ENCODE measurements at regions not wholly inside any gene's neighbourhood (a gene's known extent, or its start where the extent isn't known, plus 50 kb on each side); places are given as distances from the start of the nearest gene placed in this dataset.
A peak's percentile ranks its signal among the peaks of the same experiment; 100 is the strongest.

DNA sequence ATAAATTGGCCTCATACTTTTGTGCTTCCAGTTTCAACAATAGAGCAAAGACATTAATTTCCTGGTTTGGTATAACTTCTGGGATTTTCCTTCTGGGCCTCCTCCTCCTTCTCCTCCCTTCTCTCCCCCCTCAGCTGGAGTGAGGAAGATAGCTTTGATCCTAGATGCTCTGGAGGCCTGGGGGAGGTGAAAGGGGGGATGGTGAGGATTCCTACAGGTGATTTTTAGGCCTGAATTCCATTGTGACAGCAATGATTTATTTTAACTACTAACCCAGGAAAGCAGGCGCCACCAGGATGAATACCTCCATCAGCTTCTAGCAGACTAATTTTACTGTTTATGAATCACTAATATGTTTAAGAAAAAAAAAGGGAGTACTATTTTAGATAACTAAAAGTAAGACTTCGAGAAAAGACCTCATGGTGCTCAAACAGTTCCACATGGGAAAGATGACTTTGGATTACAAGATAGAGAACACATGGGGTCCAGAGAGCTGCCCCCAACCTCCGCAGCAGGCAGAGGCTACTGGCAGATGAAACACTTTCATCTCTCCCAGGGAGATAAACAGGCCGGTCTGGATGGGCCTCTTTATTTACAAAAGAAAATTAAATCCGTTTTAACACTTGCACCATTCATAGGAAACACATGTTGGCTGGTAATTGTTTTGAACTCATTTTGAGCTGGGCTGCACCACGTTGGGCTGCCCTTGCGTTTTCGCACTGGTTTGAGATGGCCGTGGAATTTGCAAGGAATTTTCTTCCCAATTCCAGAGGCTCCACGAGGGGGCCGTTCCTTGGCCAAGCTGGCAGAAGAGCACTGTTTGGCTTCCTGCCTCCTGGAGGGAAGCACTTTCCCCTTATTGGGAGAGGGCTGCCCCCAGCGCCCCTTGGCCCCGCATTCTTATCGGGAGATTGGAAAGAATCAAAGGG is 125.1 kb upstream of the STX18 start:
- CTCF ChIA-PET, result interaction anchor here (1.1 to 2.7 kb wide), 5 partner anchors 11 to 148 kb away, joined by 6 to 13 read pairs (median 8); no protein-coding TSS in a partner anchor
- H3K4me3 ChIP-seq (ENCODE audit: low read depth, low read length), result no peak overlapping the region
- H3K27ac ChIP-seq (ENCODE audit: low read depth, low read length), result peak overlapping the region; percentile 31
- DNase-seq (ENCODE audit: low read depth, low spot score), result no peak
- TF ChIP-seq, protein P1, sequence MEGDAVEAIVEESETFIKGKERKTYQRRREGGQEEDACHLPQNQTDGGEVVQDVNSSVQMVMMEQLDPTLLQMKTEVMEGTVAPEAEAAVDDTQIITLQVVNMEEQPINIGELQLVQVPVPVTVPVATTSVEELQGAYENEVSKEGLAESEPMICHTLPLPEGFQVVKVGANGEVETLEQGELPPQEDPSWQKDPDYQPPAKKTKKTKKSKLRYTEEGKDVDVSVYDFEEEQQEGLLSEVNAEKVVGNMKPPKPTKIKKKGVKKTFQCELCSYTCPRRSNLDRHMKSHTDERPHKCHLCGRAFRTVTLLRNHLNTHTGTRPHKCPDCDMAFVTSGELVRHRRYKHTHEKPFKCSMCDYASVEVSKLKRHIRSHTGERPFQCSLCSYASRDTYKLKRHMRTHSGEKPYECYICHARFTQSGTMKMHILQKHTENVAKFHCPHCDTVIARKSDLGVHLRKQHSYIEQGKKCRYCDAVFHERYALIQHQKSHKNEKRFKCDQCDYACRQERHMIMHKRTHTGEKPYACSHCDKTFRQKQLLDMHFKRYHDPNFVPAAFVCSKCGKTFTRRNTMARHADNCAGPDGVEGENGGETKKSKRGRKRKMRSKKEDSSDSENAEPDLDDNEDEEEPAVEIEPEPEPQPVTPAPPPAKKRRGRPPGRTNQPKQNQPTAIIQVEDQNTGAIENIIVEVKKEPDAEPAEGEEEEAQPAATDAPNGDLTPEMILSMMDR (IDR thresholded peaks at IDR 0.05; ENCODE audit: low read depth, low read length), result peak; percentile 20; the same call in 1 of the 2 replicates
- POLR2A ChIA-PET, result no interaction called here
- no peaks in the 10 kb centered on the region for H3K9me3 ChIP-seq (ENCODE audit: control insufficient read depth, insufficient read depth, low read length)
- H3K27me3 ChIP-seq (ENCODE audit: control insufficient read depth, insufficient read depth, low read length), result no peaks in the 10 kb centered on the region

DNA sequence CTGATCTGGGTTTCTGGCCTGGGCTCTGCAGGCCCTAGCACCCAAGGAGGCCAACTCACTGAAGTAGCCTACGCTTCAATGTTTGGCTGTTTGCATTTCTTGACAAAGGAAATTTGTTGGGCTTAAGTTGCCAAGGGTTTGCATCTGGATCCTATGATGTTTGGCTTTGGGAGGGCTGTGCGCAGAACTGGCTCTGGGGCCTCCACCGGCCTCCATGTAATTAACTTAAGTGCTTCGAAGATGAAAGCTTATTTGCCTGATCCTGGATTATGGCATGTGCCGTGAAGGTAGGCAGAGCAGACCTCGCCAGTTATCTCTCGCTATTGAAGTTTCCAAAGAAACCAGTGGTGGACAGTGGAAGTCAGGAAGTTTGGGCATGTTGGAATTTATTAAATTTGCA is 124.3 kb upstream of the STX18 start:
- no peak for DNase-seq (ENCODE audit: low read depth, low spot score)
- TF ChIP-seq, protein P1 (IDR thresholded peaks at IDR 0.05; ENCODE audit: low read depth, low read length), result no peak
- CTCF ChIA-PET, result interaction anchor here (1.1 to 1.2 kb wide), 2 partner anchors 11 to 147 kb away, joined by 6 to 7 read pairs; no protein-coding TSS in a partner anchor

DNA sequence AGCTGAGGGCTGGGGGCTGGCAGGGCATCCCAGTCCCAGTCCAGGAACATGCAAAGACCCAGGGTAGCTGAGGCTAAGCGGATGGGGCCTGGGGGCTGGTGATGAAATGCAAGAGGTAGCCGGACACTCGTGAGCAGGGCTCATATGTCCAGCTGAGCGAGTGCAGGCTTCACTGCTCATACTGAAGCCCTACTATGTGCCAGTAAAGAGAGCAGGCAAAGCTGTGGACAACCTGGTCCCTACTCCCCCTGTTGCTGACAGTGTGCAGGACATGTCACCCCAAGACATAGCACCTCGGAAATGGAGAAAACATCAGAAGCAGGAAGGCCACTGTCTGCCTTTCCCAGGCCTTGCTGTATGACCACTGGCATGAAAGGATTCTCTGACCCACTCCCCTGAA is 122.4 kb upstream of the STX18 start:
- Histone ChIP-seq H3K9me3 (ENCODE audit: control insufficient read depth, insufficient read depth, low read length) (no peaks in the 10 kb centered on the region), H3K27me3 (ENCODE audit: control insufficient read depth, insufficient read depth, low read length) (no peaks in the 10 kb centered on the region), H3K27ac (ENCODE audit: low read depth, low read length) (no peak overlapping the region), H3K4me3 (ENCODE audit: low read depth, low read length) (no peak overlapping the region)
- DNase-seq (ENCODE audit: low read depth, low spot score), result no peak
- ChIA-PET POLR2A (no interaction called here), CTCF (no interaction called here)
- TF ChIP-seq, protein P1 (IDR thresholded peaks at IDR 0.05; ENCODE audit: low read depth, low read length), result no peak

More for the DNA sequence above, 124.3 kb upstream of the STX18 start:
- Histone ChIP-seq H3K27me3 (ENCODE audit: control insufficient read depth, insufficient read depth, low read length) (no peaks in the 10 kb centered on the region), H3K27ac (ENCODE audit: low read depth, low read length) (no peak overlapping the region), H3K9me3 (ENCODE audit: control insufficient read depth, insufficient read depth, low read length) (no peaks in the 10 kb centered on the region), H3K4me3 (ENCODE audit: low read depth, low read length) (no peak overlapping the region)
- POLR2A ChIA-PET, result no interaction called here

DNA sequence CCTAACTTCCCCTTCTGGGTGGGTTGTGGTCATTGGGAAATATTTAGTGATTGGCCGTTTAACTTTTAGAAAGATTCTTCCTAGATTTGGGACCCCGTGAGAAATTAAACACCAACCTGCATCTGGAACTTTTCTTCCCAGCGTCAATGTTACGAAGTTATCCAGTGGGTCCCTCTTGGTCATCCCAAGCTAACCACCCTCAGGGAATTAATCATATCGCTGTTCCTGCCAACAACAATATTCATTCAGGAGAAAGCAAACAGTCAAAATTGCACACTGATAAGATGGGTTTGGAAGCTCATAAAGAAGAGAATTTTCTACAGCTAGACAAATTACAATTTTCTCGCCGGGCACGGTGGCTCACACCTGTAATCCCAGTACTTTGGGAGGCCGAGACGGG is 121.2 kb upstream of the STX18 start:
- H3K27me3 ChIP-seq (ENCODE audit: control insufficient read depth, insufficient read depth, low read length), result no peaks in the 10 kb centered on the region
- H3K9me3 ChIP-seq (ENCODE audit: control insufficient read depth, insufficient read depth, low read length), result peaks cover 3% of the 10 kb centered on the region; the same call in 1 of the 2 replicates
- TF ChIP-seq, protein P1 (IDR thresholded peaks at IDR 0.05; ENCODE audit: low read depth, low read length), result no peak
- no peak for DNase-seq (ENCODE audit: low read depth, low spot score)
- no peak overlapping the region for H3K27ac ChIP-seq (ENCODE audit: low read depth, low read length)
- POLR2A ChIA-PET, result no interaction called here
- no peak overlapping the region for H3K4me3 ChIP-seq (ENCODE audit: low read depth, low read length)
- CTCF ChIA-PET, result interaction anchor here (2.3 kb wide), 1 partner anchor 15 kb away, joined by 7 read pairs; no protein-coding TSS in a partner anchor

DNA sequence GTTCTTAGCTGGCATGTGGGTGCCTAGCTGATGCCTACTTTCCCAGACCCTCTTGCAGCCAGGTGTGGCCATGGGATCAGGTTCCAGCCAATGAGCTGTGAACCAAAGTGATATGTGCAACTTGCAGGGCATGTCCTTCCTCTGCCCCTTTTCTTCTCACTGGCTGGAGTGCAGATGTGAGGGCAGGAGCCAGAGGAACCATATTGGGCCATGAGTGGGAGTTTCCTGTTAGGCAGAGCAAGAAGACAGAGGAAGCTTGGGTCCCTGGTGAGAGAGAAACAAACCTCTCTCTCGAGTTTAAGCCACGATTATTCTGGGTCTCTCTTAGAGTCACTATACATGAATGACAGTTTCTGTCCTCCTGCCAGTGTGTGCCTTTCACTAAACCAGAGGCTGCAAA is 120.4 kb upstream of the STX18 start:
- TF ChIP-seq, protein P1 (IDR thresholded peaks at IDR 0.05; ENCODE audit: low read depth, low read length), result no peak
- ChIA-PET POLR2A (no interaction called here), CTCF (interaction anchor here (2.3 kb wide), 1 partner anchor 15 kb away, joined by 7 read pairs; no protein-coding TSS in a partner anchor)
- H3K9me3 ChIP-seq (ENCODE audit: control insufficient read depth, insufficient read depth, low read length), result peaks cover 5% of the 10 kb centered on the region; the same call in 1 of the 2 replicates
- no peak overlapping the region for H3K27ac ChIP-seq (ENCODE audit: low read depth, low read length)
- no peak overlapping the region for H3K4me3 ChIP-seq (ENCODE audit: low read depth, low read length)
- no peak for DNase-seq (ENCODE audit: low read depth, low spot score)
- H3K27me3 ChIP-seq (ENCODE audit: control insufficient read depth, insufficient read depth, low read length), result no peaks in the 10 kb centered on the region

Data from AG04450 (cell line).